ENCODE measurements at regions not wholly inside any gene's neighbourhood (a gene's known extent, or its start where the extent isn't known, plus 50 kb on each side); places are given as distances from the start of the nearest gene placed in this dataset.

GRCh38 chr6:76814496-76815458 is 648.5 kb downstream of the HTR1B start:
- peaks cover 0 to 6% (median 0%) of the 10 kb centered on the region in 4 donors for H3K9me3 ChIP-seq
- H3K27ac ChIP-seq: no peak overlapping the region
- no peak overlapping the region for H3K4me3 ChIP-seq
- DNase-seq: peak in 1 of 2 donors; percentile 11
- TF ChIP-seq EP300 (IDR thresholded peaks at IDR 0.05) (no peak), POLR2AphosphoS5 (IDR thresholded peaks at IDR 0.05) (no peak), POLR2A (IDR thresholded peaks at IDR 0.05) (no peak), CTCF (IDR thresholded peaks at IDR 0.05) (no peak)
- H3K36me3 ChIP-seq: no peaks in the 10 kb centered on the region
- H3K4me1 ChIP-seq: no peaks in the 10 kb centered on the region
- no peaks in the 10 kb centered on the region for H3K27me3 ChIP-seq
- 38 to 48% (median 42%) methylated on average over 7 of the region's 7 CpGs for WGBS, 5 donors
- intact Hi-C loops (cut with DNase I; ENCODE audit: low total_unique reads): no loop called here

GRCh38 chr6:76810286-76810685 is 653.0 kb downstream of the HTR1B start:
- no peak for DNase-seq
- no peak for TF ChIP-seq EP300 (IDR thresholded peaks at IDR 0.05)
- TF ChIP-seq POLR2A (IDR thresholded peaks at IDR 0.05): no peak
- no peak for TF ChIP-seq CTCF (IDR thresholded peaks at IDR 0.05)
- no peak for TF ChIP-seq POLR2AphosphoS5 (IDR thresholded peaks at IDR 0.05)
- Histone ChIP-seq H3K9me3 (peaks cover 0 to 7% (median 0%) of the 10 kb centered on the region in 4 donors), H3K27me3 (no peaks in the 10 kb centered on the region), H3K27ac (no peak overlapping the region), H3K4me3 (no peak overlapping the region), H3K4me1 (no peaks in the 10 kb centered on the region), H3K36me3 (no peaks in the 10 kb centered on the region)
- 80 to 96% (median 94%) methylated on average over 10 to 13 of the region's 13 CpGs for WGBS, 5 donors
- intact Hi-C loops (cut with DNase I; ENCODE audit: low total_unique reads): no loop called here

- Histone ChIP-seq H3K4me3 (no peak overlapping the region), H3K27ac (no peak overlapping the region), H3K36me3 (no peaks in the 10 kb centered on the region), H3K9me3 (no peaks in the 10 kb centered on the region), H3K27me3 (no peaks in the 10 kb centered on the region), H3K4me1 (no peaks in the 10 kb centered on the region)
- TF ChIP-seq POLR2AphosphoS5 (IDR thresholded peaks at IDR 0.05) (no peak), EP300 (IDR thresholded peaks at IDR 0.05) (no peak), POLR2A (IDR thresholded peaks at IDR 0.05) (no peak), CTCF (IDR thresholded peaks at IDR 0.05) (no peak)
- DNase-seq: no peak
- intact Hi-C loops (cut with DNase I; ENCODE audit: low total_unique reads): no loop called here
- WGBS, 5 donors: 78 to 91% (median 89%) methylated on average over 5 of the region's 5 CpGs
These were observed 660.2 kb downstream of the HTR1B start for GRCh38 chr6:76803038-76803580.

- Histone ChIP-seq H3K27ac (no peak overlapping the region), H3K4me3 (no peak overlapping the region), H3K27me3 (no peaks in the 10 kb centered on the region), H3K4me1 (peaks cover 0 to 8% (median 3%) of the 10 kb centered on the region in 4 donors), H3K9me3 (peaks cover 0 to 12% (median 3%) of the 10 kb centered on the region in 4 donors), H3K36me3 (no peaks in the 10 kb centered on the region)
- DNase-seq: no peak
- 92 to 100% (median 96%) methylated on average over 1 of the region's 1 CpG for WGBS, 5 donors
- intact Hi-C loops (cut with DNase I; ENCODE audit: low total_unique reads): no loop called here
- no peak for TF ChIP-seq EP300 (IDR thresholded peaks at IDR 0.05)
- TF ChIP-seq POLR2A (IDR thresholded peaks at IDR 0.05): no peak
- TF ChIP-seq POLR2AphosphoS5 (IDR thresholded peaks at IDR 0.05): no peak
- TF ChIP-seq CTCF (IDR thresholded peaks at IDR 0.05): no peak
These were observed 670.9 kb downstream of the HTR1B start for GRCh38 chr6:76792394-76792793.
